Esophagus squamous epithelium (tissue), 5 donors: ENCODE measurements at regions not wholly inside any gene's neighbourhood (a gene's known extent, or its start where the extent isn't known, plus 50 kb on each side); places are given as distances from the start of the nearest gene placed in this dataset.

Source experiments
- DNase-seq: peaks from one replicate; lab custom pipeline; 2025; lab: John Stamatoyannopoulos, UW
- H3K27ac ChIP-seq, 4 donors: fragments of 200-600 bp; sonication (generic); one replicate each; pipeline ENCODE4 v1.5.1; 2016 to 2019; ENCODE audit warnings: mild to moderate bottlenecking in 1 of 4
- H3K27me3 ChIP-seq, 4 donors: fragments of 200-600 bp; sonication (generic); 1 replicate in 3 of 4; 2 replicates in 1 of 4; pipeline versions ENCODE4 v1.5.1 to v1.6.0; 2017 to 2021; ENCODE audit warnings: antibody characterized with exemption in 1 of 4
- H3K36me3 ChIP-seq, 3 donors: fragments of 200-600 bp; sonication (generic); one replicate each; pipeline ENCODE4 v1.5.1; 2016 to 2019
- H3K4me1 ChIP-seq, 3 donors: fragments of 200-600 bp; sonication (generic); one replicate each; pipeline ENCODE4 v1.5.1; 2017 to 2019
- H3K4me3 ChIP-seq, 4 donors: fragments of 200-600 bp; sonication (generic); 1 replicate in 3 of 4; 2 replicates in 1 of 4; pipeline ENCODE4 v1.5.1; 2016 to 2019; ENCODE audit warnings: mild to moderate bottlenecking in 2 of 4, moderate library complexity in 1 of 4
- H3K9me3 ChIP-seq, 3 donors: fragments of 200-600 bp; sonication (generic); one replicate each; pipeline ENCODE4 v1.5.1; 2016 to 2019
- CTCF ChIP-seq, 6 experiments: fragments of 450-650 bp in 4 of 6; fragments of 200-600 bp in 2 of 6; sonication (generic) in 2 of 6; IDR thresholded peaks; one replicate each; pipeline ENCODE4 v1.5.1; 2016 to 2019; ENCODE audit warnings: antibody characterized with exemption in 6 of 6, mild to moderate bottlenecking in 4 of 6, moderate library complexity in 4 of 6
- POLR2A ChIP-seq, 4 donors: fragments of 450-650 bp; IDR thresholded peaks; one replicate each; pipeline ENCODE4 v1.6.1; 2017; ENCODE audit warnings: antibody characterized with exemption in 4 of 4, mild to moderate bottlenecking in 4 of 4, moderate library complexity in 3 of 4
- WGBS, 2 donors: methylation state at CpG; one replicate each; pipeline ENCODE4 v1.1.5; 2018; 5-methylcytosine and 5-hydroxymethylcytosine counted together
- intact Hi-C: fragments of 100-400 bp; cut with DNase I; formaldehyde crosslinking; loops from one replicate; pipeline ENCODE4 v1.15.0; 2022
- donor health status: DM: yes; HTN: yes; CAD: no.

GRCh38 chr19:28027116-28027515 is 1185.8 kb downstream of the UQCRFS1 start:
- no peak for TF ChIP-seq CTCF (IDR thresholded peaks at IDR 0.05)
- TF ChIP-seq POLR2A (IDR thresholded peaks at IDR 0.05): no peak
- intact Hi-C loops: no loop called here
- Histone ChIP-seq H3K4me1 (no peaks in the 10 kb centered on the region), H3K4me3 (no peak overlapping the region), H3K27ac (no peak overlapping the region), H3K36me3 (no peaks in the 10 kb centered on the region), H3K27me3 (no peaks in the 10 kb centered on the region), H3K9me3 (no peaks in the 10 kb centered on the region)
- no peak for DNase-seq
- 17 to 24% methylated on average over 2 of the region's 2 CpGs for WGBS, 2 donors

- H3K27me3 ChIP-seq: no peaks in the 10 kb centered on the region
- no peak overlapping the region for H3K27ac ChIP-seq
- no peak for DNase-seq
- no peak for TF ChIP-seq CTCF (IDR thresholded peaks at IDR 0.05)
- no peak for TF ChIP-seq POLR2A (IDR thresholded peaks at IDR 0.05)
- H3K4me3 ChIP-seq: no peak overlapping the region
- 25 to 42% methylated on average over 3 of the region's 3 CpGs for WGBS, 2 donors
- H3K9me3 ChIP-seq: no peaks in the 10 kb centered on the region
- intact Hi-C loops: no loop called here
- H3K36me3 ChIP-seq: no peaks in the 10 kb centered on the region
- H3K4me1 ChIP-seq: no peaks in the 10 kb centered on the region
Measured at GRCh38 chr19:28026636-28027035, 1186.3 kb downstream of the UQCRFS1 start.

GRCh38 chr19:28024920-28025319 is 1188.0 kb downstream of the UQCRFS1 start:
- no peak overlapping the region for H3K4me3 ChIP-seq
- DNase-seq: no peak
- intact Hi-C loops: no loop called here
- H3K4me1 ChIP-seq: no peaks in the 10 kb centered on the region
- TF ChIP-seq CTCF (IDR thresholded peaks at IDR 0.05): no peak
- no peak for TF ChIP-seq POLR2A (IDR thresholded peaks at IDR 0.05)
- no peaks in the 10 kb centered on the region for H3K36me3 ChIP-seq
- H3K9me3 ChIP-seq: no peaks in the 10 kb centered on the region
- no peak overlapping the region for H3K27ac ChIP-seq
- no peaks in the 10 kb centered on the region for H3K27me3 ChIP-seq
- 63 to 82% methylated on average over 3 of the region's 3 CpGs for WGBS, 2 donors

- Histone ChIP-seq H3K36me3 (no peaks in the 10 kb centered on the region), H3K9me3 (no peaks in the 10 kb centered on the region), H3K4me1 (no peaks in the 10 kb centered on the region), H3K27ac (no peak overlapping the region), H3K27me3 (no peaks in the 10 kb centered on the region), H3K4me3 (no peak overlapping the region)
- no peak for DNase-seq
- TF ChIP-seq POLR2A (IDR thresholded peaks at IDR 0.05) (no peak), CTCF (IDR thresholded peaks at IDR 0.05) (no peak)
- WGBS, 2 donors: 65 to 67% methylated on average over 5 of the region's 5 CpGs
- intact Hi-C loops: no loop called here
Measured at GRCh38 chr19:28023064-28023463, 1189.9 kb downstream of the UQCRFS1 start.

- Histone ChIP-seq H3K4me1 (no peaks in the 10 kb centered on the region), H3K36me3 (no peaks in the 10 kb centered on the region), H3K27ac (no peak overlapping the region), H3K4me3 (no peak overlapping the region), H3K27me3 (no peaks in the 10 kb centered on the region), H3K9me3 (no peaks in the 10 kb centered on the region)
- TF ChIP-seq POLR2A (IDR thresholded peaks at IDR 0.05) (no peak), CTCF (IDR thresholded peaks at IDR 0.05) (no peak)
- 70% methylated on average over 7 of the region's 7 CpGs for WGBS, 2 donors
- intact Hi-C loops: no loop called here
- no peak for DNase-seq
Measured at GRCh38 chr19:28022506-28022905, 1190.4 kb downstream of the UQCRFS1 start.
